Glutamatergic neuron (in vitro differentiated cells): ENCODE measurements at regions not wholly inside any gene's neighbourhood (a gene's known extent, or its start where the extent isn't known, plus 50 kb on each side); places are given as distances from the start of the nearest gene placed in this dataset.
"Not testable (repeated sequence)": the region's sequence is repeated elsewhere in the genome, so short reads cannot be mapped to it uniquely, and the experiment has no call there.

ENCODE experiments used
- DNase-seq: peaks from one replicate; pipeline ENCODE4 v3.0.0; 2022
- H3K27ac Mint-ChIP-seq: one replicate; pipeline ENCODE4 v1.8.0; 2020; ENCODE audit warnings: mild to moderate bottlenecking, mixed read lengths, inconsistent platforms; ENCODE audit not compliant: unreplicated experiment
- H3K27me3 Mint-ChIP-seq: one replicate; pipeline ENCODE4 v1.8.0; 2020; ENCODE audit warnings: mild to moderate bottlenecking, moderate library complexity, mixed read lengths, inconsistent platforms; ENCODE audit not compliant: unreplicated experiment
- H3K36me3 Mint-ChIP-seq: one replicate; pipeline ENCODE4 v1.8.0; 2020; ENCODE audit warnings: mild to moderate bottlenecking, mixed read lengths, inconsistent platforms; ENCODE audit not compliant: unreplicated experiment
- H3K4me1 Mint-ChIP-seq: one replicate; pipeline ENCODE4 v1.8.0; 2020; ENCODE audit warnings: mild to moderate bottlenecking, low read depth, mixed read lengths, inconsistent platforms; ENCODE audit not compliant: unreplicated experiment
- H3K4me3 Mint-ChIP-seq: one replicate; pipeline ENCODE4 v1.8.0; 2020; ENCODE audit warnings: mild to moderate bottlenecking, mixed read lengths, inconsistent platforms; ENCODE audit not compliant: unreplicated experiment
- H3K9me3 Mint-ChIP-seq: one replicate; pipeline ENCODE4 v1.8.0; 2020; ENCODE audit warnings: mild to moderate bottlenecking, moderate library complexity, mixed read lengths, inconsistent platforms; ENCODE audit not compliant: unreplicated experiment
- TF ChIP-seq, protein P1 (sequence below): fragments of 200-600 bp; sonication (generic); IDR thresholded peaks from one replicate; pipeline ENCODE4 v1.5.0; 2021; ENCODE audit not compliant: partially characterized antibody, unreplicated experiment

DNA sequence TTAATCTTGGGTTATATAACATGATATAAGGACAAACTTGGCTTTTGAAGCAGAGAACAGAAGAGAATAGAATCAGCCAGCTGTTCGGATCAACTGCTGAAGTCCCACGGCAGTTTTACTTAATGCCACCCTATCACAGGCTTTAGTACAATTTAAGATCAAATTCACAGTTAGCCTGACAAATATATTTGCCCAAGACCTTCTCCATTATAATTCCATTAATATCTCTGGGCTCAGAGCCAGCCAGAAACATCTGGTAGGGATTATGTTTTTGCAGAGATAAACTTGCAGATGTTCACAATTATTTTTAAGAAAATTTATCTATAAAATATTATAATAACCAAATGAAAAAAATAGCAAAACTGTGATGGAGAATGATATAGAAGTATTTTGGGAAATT lies 381.4 kb downstream of the RAD51AP2 start:
- DNase-seq = no peak
- TF ChIP-seq, protein P1, sequence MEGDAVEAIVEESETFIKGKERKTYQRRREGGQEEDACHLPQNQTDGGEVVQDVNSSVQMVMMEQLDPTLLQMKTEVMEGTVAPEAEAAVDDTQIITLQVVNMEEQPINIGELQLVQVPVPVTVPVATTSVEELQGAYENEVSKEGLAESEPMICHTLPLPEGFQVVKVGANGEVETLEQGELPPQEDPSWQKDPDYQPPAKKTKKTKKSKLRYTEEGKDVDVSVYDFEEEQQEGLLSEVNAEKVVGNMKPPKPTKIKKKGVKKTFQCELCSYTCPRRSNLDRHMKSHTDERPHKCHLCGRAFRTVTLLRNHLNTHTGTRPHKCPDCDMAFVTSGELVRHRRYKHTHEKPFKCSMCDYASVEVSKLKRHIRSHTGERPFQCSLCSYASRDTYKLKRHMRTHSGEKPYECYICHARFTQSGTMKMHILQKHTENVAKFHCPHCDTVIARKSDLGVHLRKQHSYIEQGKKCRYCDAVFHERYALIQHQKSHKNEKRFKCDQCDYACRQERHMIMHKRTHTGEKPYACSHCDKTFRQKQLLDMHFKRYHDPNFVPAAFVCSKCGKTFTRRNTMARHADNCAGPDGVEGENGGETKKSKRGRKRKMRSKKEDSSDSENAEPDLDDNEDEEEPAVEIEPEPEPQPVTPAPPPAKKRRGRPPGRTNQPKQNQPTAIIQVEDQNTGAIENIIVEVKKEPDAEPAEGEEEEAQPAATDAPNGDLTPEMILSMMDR = no peak
- Mint-ChIP-seq H3K36me3 (no peaks in the 10 kb centered on the region), H3K27me3 (peaks cover 2% of the 10 kb centered on the region), H3K4me1 (peaks cover 8% of the 10 kb centered on the region), H3K4me3 (no peak overlapping the region), H3K27ac (no peak overlapping the region), H3K9me3 (peaks cover 2% of the 10 kb centered on the region)

DNA sequence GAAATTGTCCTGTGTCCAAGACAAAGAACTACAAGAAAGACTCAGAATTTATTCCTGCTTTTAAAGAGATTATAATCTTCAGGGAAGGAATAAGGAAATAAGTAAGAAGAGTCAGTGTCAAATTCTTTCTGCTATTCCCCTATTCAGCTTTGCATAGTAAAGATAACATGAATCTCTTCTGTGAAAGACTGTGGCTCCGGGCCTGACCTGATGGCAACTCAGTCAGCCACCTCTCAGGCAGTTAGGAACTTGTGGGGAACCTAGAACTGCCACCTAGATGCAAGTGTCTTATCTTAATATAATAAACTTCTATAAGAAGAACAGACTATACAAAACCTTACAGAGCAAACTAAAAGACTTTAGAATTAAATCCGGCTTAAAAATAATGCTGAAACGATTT lies 382.0 kb downstream of the RAD51AP2 start:
- H3K27ac Mint-ChIP-seq = no peak overlapping the region

GRCh38 chr2:17135619-17136018 lies 382.6 kb downstream of the RAD51AP2 start:
- DNase-seq = no peak
- Mint-ChIP-seq H3K4me1 (peaks cover 8% of the 10 kb centered on the region), H3K27me3 (peaks cover 2% of the 10 kb centered on the region), H3K9me3 (peaks cover 2% of the 10 kb centered on the region), H3K36me3 (no peaks in the 10 kb centered on the region), H3K27ac (no peak overlapping the region), H3K4me3 (no peak overlapping the region)
- TF ChIP-seq, protein P1 = no peak

More for the DNA sequence above, 382.0 kb downstream of the RAD51AP2 start:
- no peak for DNase-seq
- peaks cover 2% of the 10 kb centered on the region for H3K27me3 Mint-ChIP-seq
- TF ChIP-seq, protein P1 = no peak
- peaks cover 2% of the 10 kb centered on the region for H3K9me3 Mint-ChIP-seq
- H3K36me3 Mint-ChIP-seq = no peaks in the 10 kb centered on the region
- peaks cover 8% of the 10 kb centered on the region for H3K4me1 Mint-ChIP-seq
- no peak overlapping the region for H3K4me3 Mint-ChIP-seq

DNA sequence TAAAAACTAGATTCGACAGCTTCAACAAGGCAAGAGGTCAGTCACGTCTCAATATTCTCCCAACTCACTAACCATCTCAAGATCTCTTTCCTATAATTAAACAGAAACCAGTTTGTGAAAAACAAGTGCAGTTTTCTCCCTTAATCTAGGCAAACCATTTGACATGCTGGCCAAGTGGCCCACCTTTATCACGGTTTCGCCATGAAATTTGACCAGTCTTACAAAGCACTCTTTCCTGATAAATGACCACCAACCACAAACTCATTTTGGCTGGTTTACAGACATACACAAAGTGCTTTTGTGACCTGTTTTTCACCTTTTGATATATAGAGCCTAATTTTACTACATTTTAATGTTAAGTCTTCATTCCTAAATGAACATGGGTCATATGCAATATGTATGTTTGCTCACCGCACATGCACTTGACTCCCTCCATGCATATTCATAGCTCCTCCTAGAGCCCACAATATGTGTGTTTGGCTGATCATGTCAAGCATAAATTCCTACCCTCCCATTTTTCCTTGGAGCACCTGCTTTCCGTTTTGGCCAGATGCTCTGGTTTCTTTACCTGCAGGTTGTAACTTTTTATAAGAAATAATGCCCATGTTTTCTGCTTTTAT lies 385.1 kb downstream of the RAD51AP2 start:
- DNase-seq = no peak
- Mint-ChIP-seq H3K9me3 (no peaks in the 10 kb centered on the region), H3K36me3 (no peaks in the 10 kb centered on the region), H3K27me3 (peaks cover 2% of the 10 kb centered on the region), H3K4me1 (peaks cover 8% of the 10 kb centered on the region), H3K4me3 (no peak overlapping the region), H3K27ac (no peak overlapping the region)
- TF ChIP-seq, protein P1 = no peak

DNA sequence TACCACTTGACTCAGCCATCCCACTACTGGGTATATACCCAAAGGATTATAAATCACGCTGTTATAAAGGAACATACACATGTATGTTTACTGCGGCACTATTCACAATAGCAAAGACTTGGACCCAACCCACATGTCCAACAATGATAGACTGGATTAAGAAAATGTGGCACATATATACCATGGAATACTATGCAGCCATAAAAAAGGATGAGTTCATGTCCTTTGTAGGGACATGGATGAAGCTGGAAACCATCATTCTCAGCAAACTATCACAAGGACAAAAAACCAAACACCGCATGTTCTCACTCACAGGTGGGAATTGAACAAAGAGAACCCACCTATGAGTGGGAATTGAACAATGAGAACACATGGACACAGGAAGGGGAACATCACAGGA lies 387.6 kb downstream of the RAD51AP2 start:
- H3K4me1 Mint-ChIP-seq, H3K4me3 Mint-ChIP-seq, H3K27me3 Mint-ChIP-seq, H3K9me3 Mint-ChIP-seq, H3K36me3 Mint-ChIP-seq, DNase-seq, H3K27ac Mint-ChIP-seq: not testable (repeated sequence)
